ENCODE measurements at regions not wholly inside any gene's neighbourhood (a gene's known extent, or its start where the extent isn't known, plus 50 kb on each side); places are given as distances from the start of the nearest gene placed in this dataset.
"Not testable (repeated sequence)": the region's sequence is repeated elsewhere in the genome, so short reads cannot be mapped to it uniquely, and the experiment has no call there.

- TF ChIP-seq, protein P1, sequence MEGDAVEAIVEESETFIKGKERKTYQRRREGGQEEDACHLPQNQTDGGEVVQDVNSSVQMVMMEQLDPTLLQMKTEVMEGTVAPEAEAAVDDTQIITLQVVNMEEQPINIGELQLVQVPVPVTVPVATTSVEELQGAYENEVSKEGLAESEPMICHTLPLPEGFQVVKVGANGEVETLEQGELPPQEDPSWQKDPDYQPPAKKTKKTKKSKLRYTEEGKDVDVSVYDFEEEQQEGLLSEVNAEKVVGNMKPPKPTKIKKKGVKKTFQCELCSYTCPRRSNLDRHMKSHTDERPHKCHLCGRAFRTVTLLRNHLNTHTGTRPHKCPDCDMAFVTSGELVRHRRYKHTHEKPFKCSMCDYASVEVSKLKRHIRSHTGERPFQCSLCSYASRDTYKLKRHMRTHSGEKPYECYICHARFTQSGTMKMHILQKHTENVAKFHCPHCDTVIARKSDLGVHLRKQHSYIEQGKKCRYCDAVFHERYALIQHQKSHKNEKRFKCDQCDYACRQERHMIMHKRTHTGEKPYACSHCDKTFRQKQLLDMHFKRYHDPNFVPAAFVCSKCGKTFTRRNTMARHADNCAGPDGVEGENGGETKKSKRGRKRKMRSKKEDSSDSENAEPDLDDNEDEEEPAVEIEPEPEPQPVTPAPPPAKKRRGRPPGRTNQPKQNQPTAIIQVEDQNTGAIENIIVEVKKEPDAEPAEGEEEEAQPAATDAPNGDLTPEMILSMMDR (conservative IDR thresholded peaks at IDR 0.05; ENCODE audit: low read depth in 2 of 2), result not testable (repeated sequence)
- not testable (repeated sequence) for TF ChIP-seq POLR2AphosphoS5 (IDR thresholded peaks at IDR 0.05; ENCODE audit: low read depth); EZH2phosphoT487 (IDR thresholded peaks at IDR 0.05; ENCODE audit: unreplicated experiment); EZH2 (IDR thresholded peaks at IDR 0.05; ENCODE audit: low read depth, unreplicated experiment); JUNB (IDR thresholded peaks at IDR 0.05; ENCODE audit: unreplicated experiment); CREB1 (CRISPR knock-in tag; IDR thresholded peaks at IDR 0.05; ENCODE audit: low read depth); ZNF114 (CRISPR knock-in tag; IDR thresholded peaks at IDR 0.05); ZNF331 (CRISPR knock-in tag; IDR thresholded peaks at IDR 0.05; ENCODE audit: low read depth); ETS1 (IDR thresholded peaks at IDR 0.05)
- TF ChIP-seq, protein P2, sequence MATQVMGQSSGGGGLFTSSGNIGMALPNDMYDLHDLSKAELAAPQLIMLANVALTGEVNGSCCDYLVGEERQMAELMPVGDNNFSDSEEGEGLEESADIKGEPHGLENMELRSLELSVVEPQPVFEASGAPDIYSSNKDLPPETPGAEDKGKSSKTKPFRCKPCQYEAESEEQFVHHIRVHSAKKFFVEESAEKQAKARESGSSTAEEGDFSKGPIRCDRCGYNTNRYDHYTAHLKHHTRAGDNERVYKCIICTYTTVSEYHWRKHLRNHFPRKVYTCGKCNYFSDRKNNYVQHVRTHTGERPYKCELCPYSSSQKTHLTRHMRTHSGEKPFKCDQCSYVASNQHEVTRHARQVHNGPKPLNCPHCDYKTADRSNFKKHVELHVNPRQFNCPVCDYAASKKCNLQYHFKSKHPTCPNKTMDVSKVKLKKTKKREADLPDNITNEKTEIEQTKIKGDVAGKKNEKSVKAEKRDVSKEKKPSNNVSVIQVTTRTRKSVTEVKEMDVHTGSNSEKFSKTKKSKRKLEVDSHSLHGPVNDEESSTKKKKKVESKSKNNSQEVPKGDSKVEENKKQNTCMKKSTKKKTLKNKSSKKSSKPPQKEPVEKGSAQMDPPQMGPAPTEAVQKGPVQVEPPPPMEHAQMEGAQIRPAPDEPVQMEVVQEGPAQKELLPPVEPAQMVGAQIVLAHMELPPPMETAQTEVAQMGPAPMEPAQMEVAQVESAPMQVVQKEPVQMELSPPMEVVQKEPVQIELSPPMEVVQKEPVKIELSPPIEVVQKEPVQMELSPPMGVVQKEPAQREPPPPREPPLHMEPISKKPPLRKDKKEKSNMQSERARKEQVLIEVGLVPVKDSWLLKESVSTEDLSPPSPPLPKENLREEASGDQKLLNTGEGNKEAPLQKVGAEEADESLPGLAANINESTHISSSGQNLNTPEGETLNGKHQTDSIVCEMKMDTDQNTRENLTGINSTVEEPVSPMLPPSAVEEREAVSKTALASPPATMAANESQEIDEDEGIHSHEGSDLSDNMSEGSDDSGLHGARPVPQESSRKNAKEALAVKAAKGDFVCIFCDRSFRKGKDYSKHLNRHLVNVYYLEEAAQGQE (IDR thresholded peaks at IDR 0.05; ENCODE audit: unreplicated experiment), result not testable (repeated sequence)
Measured at GRCh38 chr14:106626469-106626868, 1100.1 kb downstream of the TMEM121 start.
